H9 (cell line): ENCODE measurements at regions not wholly inside any gene's neighbourhood (a gene's known extent, or its start where the extent isn't known, plus 50 kb on each side); places are given as distances from the start of the nearest gene placed in this dataset.

Experiments used
- DNase-seq: peaks from one replicate; pipeline ENCODE4 v3.0.0-alpha.2; 2017
- H2AFZ ChIP-seq: one replicate; pipeline ENCODE4 v1.6.1; 2013; ENCODE audit warnings: mild to moderate bottlenecking, low read length, control low read depth, moderate library complexity
- H2AK5ac ChIP-seq: 2 replicates; pipeline ENCODE4 v1.6.1; 2013; ENCODE audit warnings: low read length, control low read depth, mixed read lengths; ENCODE audit not compliant: insufficient read length
- H2BK120ac ChIP-seq: one replicate; pipeline ENCODE4 v1.6.1; 2013; ENCODE audit warnings: low read depth, mild to moderate bottlenecking, low read length, control low read depth, inconsistent platforms; ENCODE audit not compliant: poor library complexity, severe bottlenecking
- H2BK12ac ChIP-seq: 2 replicates; pipeline ENCODE4 v1.6.1; 2013; ENCODE audit warnings: low read length, control low read depth, mixed read lengths, low read depth; ENCODE audit not compliant: insufficient read length
- H2BK15ac ChIP-seq: 2 replicates; pipeline ENCODE4 v1.6.1; 2013; ENCODE audit warnings: low read depth, low read length, control low read depth
- H2BK20ac ChIP-seq: one replicate; pipeline ENCODE4 v1.6.1; 2013; ENCODE audit warnings: low read depth, mild to moderate bottlenecking, low read length, control low read depth, inconsistent platforms; ENCODE audit not compliant: poor library complexity, severe bottlenecking
- H2BK5ac ChIP-seq: 2 replicates; pipeline ENCODE4 v1.6.1; 2013; ENCODE audit warnings: low read length, control low read depth, mixed read lengths; ENCODE audit not compliant: insufficient read length
- H3K14ac ChIP-seq: 2 replicates; pipeline ENCODE4 v1.6.1; 2013; ENCODE audit warnings: low read length, control low read depth; ENCODE audit not compliant: insufficient read depth
- H3K18ac ChIP-seq: 2 replicates; pipeline ENCODE4 v1.6.1; 2013; ENCODE audit warnings: low read depth, mild to moderate bottlenecking, mixed read lengths, low read length, control low read depth; ENCODE audit not compliant: insufficient read length
- H3K23ac ChIP-seq: 2 replicates; pipeline ENCODE4 v1.6.1; 2013; ENCODE audit warnings: low read length, control low read depth, mixed read lengths, low read depth; ENCODE audit not compliant: insufficient read length
- H3K23me2 ChIP-seq: 2 replicates; pipeline ENCODE4 v1.6.1; 2013; ENCODE audit warnings: low read depth, mild to moderate bottlenecking, mixed read lengths, low read length, control low read depth; ENCODE audit not compliant: insufficient read length, poor library complexity, severe bottlenecking
- H3K27ac ChIP-seq: 2 replicates; pipeline ENCODE4 v1.5.1; 2013; ENCODE audit warnings: low read length, control low read depth, mixed read lengths, low read depth; ENCODE audit not compliant: insufficient read length
- H3K27me3 ChIP-seq: 2 replicates; pipeline ENCODE4 v1.6.1; 2013; ENCODE audit warnings: low read length, control low read depth, inconsistent platforms; ENCODE audit not compliant: insufficient read depth
- H3K4ac ChIP-seq: 2 replicates; pipeline ENCODE4 v1.6.1; 2013; ENCODE audit warnings: low read depth, mild to moderate bottlenecking, control low read depth, inconsistent platforms, low read length, moderate library complexity
- H3K4me1 ChIP-seq: 2 replicates; pipeline ENCODE4 v1.6.1; 2013; ENCODE audit warnings: low read length, control low read depth, inconsistent platforms; ENCODE audit not compliant: insufficient read depth
- H3K4me2 ChIP-seq: 2 replicates; pipeline ENCODE4 v1.6.1; 2013; ENCODE audit warnings: low read length, control low read depth, mixed read lengths; ENCODE audit not compliant: insufficient read length, insufficient read depth
- H3K56ac ChIP-seq: 2 replicates; pipeline ENCODE4 v1.6.1; 2013; ENCODE audit warnings: low read depth, mild to moderate bottlenecking, mixed read lengths, low read length, control low read depth; ENCODE audit not compliant: insufficient read length
- H3K79me1 ChIP-seq: 2 replicates; pipeline ENCODE4 v1.6.1; 2013; ENCODE audit warnings: low read depth, mild to moderate bottlenecking, moderate library complexity, low read length, control low read depth, inconsistent platforms; ENCODE audit not compliant: insufficient read depth, poor library complexity, severe bottlenecking
- H3K79me2 ChIP-seq: 2 replicates; pipeline ENCODE4 v1.6.1; 2013; ENCODE audit warnings: low read length, control low read depth, inconsistent platforms; ENCODE audit not compliant: insufficient read depth
- H3K9ac ChIP-seq: 2 replicates; pipeline ENCODE4 v1.6.1; 2013; ENCODE audit warnings: low read length, control low read depth, mixed read lengths; ENCODE audit not compliant: insufficient read length; ENCODE audit errors: extremely low read depth
- H3K9me3 ChIP-seq: one replicate; pipeline ENCODE4 v1.6.1; 2013; ENCODE audit warnings: low read depth, low read length, inconsistent platforms; ENCODE audit not compliant: control insufficient read depth
- H3T11ph ChIP-seq: one replicate; pipeline ENCODE4 v1.6.1; 2013; ENCODE audit warnings: mild to moderate bottlenecking, low read length, control low read depth, inconsistent platforms
- H4K20me1 ChIP-seq: one replicate; pipeline ENCODE4 v1.6.1; 2013; ENCODE audit not compliant: control insufficient read depth, insufficient read length, insufficient read depth
- H4K5ac ChIP-seq: 2 replicates; pipeline ENCODE4 v1.6.1; 2013; ENCODE audit warnings: low read depth, mild to moderate bottlenecking, mixed read lengths, low read length, control low read depth; ENCODE audit not compliant: insufficient read length
- H4K8ac ChIP-seq: replicated peaks from 2 replicates; pipeline ENCODE4 v1.6.1; 2013; ENCODE audit warnings: low read length, control low read depth, mixed read lengths, low read depth; ENCODE audit not compliant: insufficient read length
- H4K91ac ChIP-seq: 2 replicates; pipeline ENCODE4 v1.6.1; 2013; ENCODE audit warnings: low read depth, mild to moderate bottlenecking, moderate library complexity, mixed read lengths, low read length, control low read depth; ENCODE audit not compliant: insufficient read length
- H3K27ac Mint-ChIP-seq, 3 experiments: 2 replicates in 2 of 3; 3 replicates in 1 of 3; pipeline ENCODE4 v1.8.0; 2020 to 2021; ENCODE audit warnings: mixed read lengths in 3 of 3, mild to moderate bottlenecking in 1 of 3, moderate library complexity in 1 of 3
- H3K27me3 Mint-ChIP-seq: 2 replicates; pipeline ENCODE4 v1.8.0; 2021; ENCODE audit warnings: low read depth, mild to moderate bottlenecking, moderate library complexity, mixed read lengths
- H3K36me3 Mint-ChIP-seq, 3 experiments: 2 replicates in 2 of 3; 3 replicates in 1 of 3; pipeline ENCODE4 v1.8.0; 2020 to 2021; ENCODE audit warnings: low read depth in 3 of 3, mixed read lengths in 3 of 3; ENCODE audit not compliant: insufficient read depth in 1 of 3
- H3K4me1 Mint-ChIP-seq, 2 experiments: 2 replicates each; pipeline ENCODE4 v1.8.0; 2020; ENCODE audit warnings: mixed read lengths in 2 of 2
- H3K4me3 Mint-ChIP-seq, 2 experiments: 2 replicates in 1 of 2; 3 replicates in 1 of 2; pipeline ENCODE4 v1.8.0; 2020 to 2021; ENCODE audit warnings: mild to moderate bottlenecking in 2 of 2, mixed read lengths in 2 of 2, moderate library complexity in 1 of 2
- H3K9me3 Mint-ChIP-seq, 2 experiments: 2 replicates in 1 of 2; 3 replicates in 1 of 2; pipeline ENCODE4 v1.8.0; 2020; ENCODE audit warnings: mild to moderate bottlenecking in 2 of 2, mixed read lengths in 2 of 2, moderate library complexity in 1 of 2
- CTCF ChIP-seq: fragments of 200-600 bp; sonication (generic); conservative IDR thresholded peaks from 3 replicates; pipeline ENCODE4 v1.8.0; 2021; ENCODE audit warnings: antibody characterized with exemption, mild to moderate bottlenecking
- WGBS: extraction: QIAGEN DNeasy Blood & Tissue Kit; methylation state at CpG from one replicate; pipeline ENCODE4 v1.1.7; 2013; ENCODE audit warnings: missing lambda C conversion rate, low lambda C conversion rate, mixed read lengths; ENCODE audit not compliant: insufficient read length; ENCODE audit errors: extremely low coverage; 5-methylcytosine and 5-hydroxymethylcytosine counted together

- H3K56ac ChIP-seq, result no peak overlapping the region
- no peak overlapping the region for H4K5ac ChIP-seq
- H3K27me3 ChIP-seq, result no peaks in the 10 kb centered on the region
- no peak overlapping the region for H2BK5ac ChIP-seq
- no peaks in the 10 kb centered on the region for H4K20me1 ChIP-seq
- H3K14ac ChIP-seq, result no peak overlapping the region
- H3K9me3 Mint-ChIP-seq, result peaks cover 0 to 6% of the 10 kb centered on the region in 2 experiments; a peak in 2 of 5 replicates
- H3K9ac ChIP-seq, result no peak overlapping the region
- no peak overlapping the region for H3K27ac ChIP-seq
- no CpG with 5 or more reads among the region's 5 CpGs for whole genome bisulfite sequencing
- no peak overlapping the region for H4K91ac ChIP-seq
- no peak overlapping the region for H3K4me2 ChIP-seq
- H3K4me1 Mint-ChIP-seq, result peaks cover 9 to 15% of the 10 kb centered on the region in 2 experiments
- no peak overlapping the region for H2BK20ac ChIP-seq
- H2BK15ac ChIP-seq, result no peak overlapping the region
- peaks cover 0 to 4% (median 1%) of the 10 kb centered on the region in 3 experiments; a peak in 3 of 7 replicates for H3K36me3 Mint-ChIP-seq
- H3K23me2 ChIP-seq, result no peaks in the 10 kb centered on the region
- no peak overlapping the region for H2AK5ac ChIP-seq
- H2BK120ac ChIP-seq, result no peak overlapping the region
- no peak overlapping the region for H3K4me3 Mint-ChIP-seq
- no peak overlapping the region for H2AFZ ChIP-seq
- peaks cover 3% of the 10 kb centered on the region; the same call in 1 of the 2 replicates for H3K4me1 ChIP-seq
- TF ChIP-seq CTCF, result no peak
- no peak overlapping the region for H3K23ac ChIP-seq
- no peak overlapping the region for H2BK12ac ChIP-seq
- peaks cover 40% of the 10 kb centered on the region for H3K27me3 Mint-ChIP-seq
- no peak for DNase-seq
- H3K27ac Mint-ChIP-seq, result no peak overlapping the region
- H3K9me3 ChIP-seq, result no peaks in the 10 kb centered on the region
- no peak overlapping the region for H3T11ph ChIP-seq
- H3K79me1 ChIP-seq, result no peaks in the 10 kb centered on the region
- no peaks in the 10 kb centered on the region for H3K79me2 ChIP-seq
- H3K18ac ChIP-seq, result no peak overlapping the region
- H4K8ac ChIP-seq, result no peak overlapping the region
- H3K4ac ChIP-seq, result no peak overlapping the region
These were observed 225.2 kb upstream of the RGMA start for GRCh38 chr15:93314245-93314644.
